ENCODE measurements at regions not wholly inside any gene's neighbourhood (a gene's known extent, or its start where the extent isn't known, plus 50 kb on each side); places are given as distances from the start of the nearest gene placed in this dataset.

DNA sequence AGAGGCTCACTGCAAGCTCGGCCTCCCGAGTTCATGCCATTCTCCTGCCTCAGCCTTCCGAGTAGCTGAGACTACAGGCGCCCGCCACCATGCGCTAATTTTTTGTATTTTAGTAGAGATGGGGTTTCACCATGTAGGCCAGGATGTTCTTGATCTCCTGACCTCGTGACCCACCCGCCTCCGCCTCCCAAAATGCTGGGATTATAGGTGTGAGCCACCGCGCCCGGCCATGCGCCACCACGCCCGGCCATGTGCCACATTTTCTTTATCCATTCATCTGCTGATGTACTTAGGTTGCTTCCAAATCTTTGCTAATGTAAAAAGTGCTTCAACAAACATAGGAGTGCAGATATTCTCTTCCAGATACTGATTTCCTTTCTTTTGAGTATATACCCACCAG, 408.6 kb downstream of the CAAP1 start:
- no peak overlapping the region for H3K27ac ChIP-seq
- H4K20me1 ChIP-seq (ENCODE audit: insufficient read depth): no peaks in the 10 kb centered on the region
- no peaks in the 10 kb centered on the region for H3K79me2 ChIP-seq (ENCODE audit: insufficient read depth, low read depth)
- no peak overlapping the region for H3K4me2 ChIP-seq
- no peaks in the 10 kb centered on the region for H3K27me3 ChIP-seq (ENCODE audit: insufficient read depth, low read depth)
- no peak overlapping the region for H3K9ac ChIP-seq
- H2AFZ ChIP-seq (ENCODE audit: low read depth): no peak overlapping the region
- H3K4me3 ChIP-seq (IDR thresholded peaks at IDR 0.05; ENCODE audit: insufficient read depth, low read depth, low read length): no peak overlapping the region
- no peaks in the 10 kb centered on the region for H3K4me1 ChIP-seq (ENCODE audit: low read depth, poor library complexity, severe bottlenecking)
- H3K36me3 ChIP-seq (ENCODE audit: insufficient read depth): no peaks in the 10 kb centered on the region
- TF ChIP-seq, protein P1, sequence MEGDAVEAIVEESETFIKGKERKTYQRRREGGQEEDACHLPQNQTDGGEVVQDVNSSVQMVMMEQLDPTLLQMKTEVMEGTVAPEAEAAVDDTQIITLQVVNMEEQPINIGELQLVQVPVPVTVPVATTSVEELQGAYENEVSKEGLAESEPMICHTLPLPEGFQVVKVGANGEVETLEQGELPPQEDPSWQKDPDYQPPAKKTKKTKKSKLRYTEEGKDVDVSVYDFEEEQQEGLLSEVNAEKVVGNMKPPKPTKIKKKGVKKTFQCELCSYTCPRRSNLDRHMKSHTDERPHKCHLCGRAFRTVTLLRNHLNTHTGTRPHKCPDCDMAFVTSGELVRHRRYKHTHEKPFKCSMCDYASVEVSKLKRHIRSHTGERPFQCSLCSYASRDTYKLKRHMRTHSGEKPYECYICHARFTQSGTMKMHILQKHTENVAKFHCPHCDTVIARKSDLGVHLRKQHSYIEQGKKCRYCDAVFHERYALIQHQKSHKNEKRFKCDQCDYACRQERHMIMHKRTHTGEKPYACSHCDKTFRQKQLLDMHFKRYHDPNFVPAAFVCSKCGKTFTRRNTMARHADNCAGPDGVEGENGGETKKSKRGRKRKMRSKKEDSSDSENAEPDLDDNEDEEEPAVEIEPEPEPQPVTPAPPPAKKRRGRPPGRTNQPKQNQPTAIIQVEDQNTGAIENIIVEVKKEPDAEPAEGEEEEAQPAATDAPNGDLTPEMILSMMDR (conservative IDR thresholded peaks at IDR 0.05; ENCODE audit: low read depth, low read length): no peak

DNA sequence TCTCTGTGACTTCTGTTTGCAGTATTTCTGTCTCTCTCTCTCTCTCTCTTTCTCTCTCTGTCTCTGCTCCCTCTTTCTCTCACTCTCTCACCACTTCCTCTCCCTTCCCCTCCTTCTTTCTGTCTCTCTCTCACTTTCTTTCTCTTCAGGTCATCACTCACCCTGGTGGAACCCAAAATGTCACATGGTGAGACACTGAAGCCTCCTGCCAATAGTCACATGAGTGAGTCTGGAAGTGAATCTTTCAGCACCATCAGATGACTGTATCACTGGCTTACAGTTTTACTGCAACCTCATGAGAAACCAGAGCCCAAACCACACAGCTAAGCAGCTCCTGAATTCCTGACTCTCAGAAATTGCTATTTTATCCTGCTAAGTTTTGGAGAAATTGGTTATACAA, 414.6 kb downstream of the CAAP1 start:
- H3K4me1 ChIP-seq (ENCODE audit: low read depth, poor library complexity, severe bottlenecking): no peaks in the 10 kb centered on the region
- H3K36me3 ChIP-seq (ENCODE audit: insufficient read depth): no peaks in the 10 kb centered on the region
- H3K4me2 ChIP-seq: no peak overlapping the region
- H4K20me1 ChIP-seq (ENCODE audit: insufficient read depth): no peaks in the 10 kb centered on the region
- no peak overlapping the region for H2AFZ ChIP-seq (ENCODE audit: low read depth)
- no peak overlapping the region for H3K27ac ChIP-seq
- H3K4me3 ChIP-seq (IDR thresholded peaks at IDR 0.05; ENCODE audit: insufficient read depth, low read depth, low read length): no peak overlapping the region
- no peaks in the 10 kb centered on the region for H3K27me3 ChIP-seq (ENCODE audit: insufficient read depth, low read depth)
- TF ChIP-seq, protein P1 (conservative IDR thresholded peaks at IDR 0.05; ENCODE audit: low read depth, low read length): no peak
- no peaks in the 10 kb centered on the region for H3K79me2 ChIP-seq (ENCODE audit: insufficient read depth, low read depth)
- H3K9ac ChIP-seq: no peak overlapping the region

DNA sequence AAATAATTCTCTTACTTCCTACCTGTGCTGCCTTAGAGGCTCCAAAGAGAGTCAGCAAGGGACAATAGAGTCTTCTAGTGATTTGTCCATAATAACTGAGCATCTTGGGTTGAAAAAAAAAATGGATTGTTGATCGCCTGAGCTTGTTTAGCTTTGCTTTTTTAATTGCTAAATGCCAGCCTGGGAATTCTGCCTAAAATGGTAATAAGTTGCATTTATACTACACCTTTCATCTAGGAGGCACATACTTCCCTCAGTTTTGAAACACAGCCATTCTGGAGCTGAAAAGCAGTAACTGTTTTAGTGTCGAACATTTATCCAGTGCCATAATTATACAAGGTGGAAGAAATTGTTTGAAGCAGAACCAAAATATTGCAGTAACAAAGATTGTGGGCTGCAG, 421.3 kb downstream of the CAAP1 start:
- TF ChIP-seq, protein P1 (conservative IDR thresholded peaks at IDR 0.05; ENCODE audit: low read depth, low read length): no peak
- Histone ChIP-seq H3K4me1 (ENCODE audit: low read depth, poor library complexity, severe bottlenecking) (no peaks in the 10 kb centered on the region), H3K4me3 (IDR thresholded peaks at IDR 0.05; ENCODE audit: insufficient read depth, low read depth, low read length) (no peak overlapping the region), H3K27me3 (ENCODE audit: insufficient read depth, low read depth) (no peaks in the 10 kb centered on the region), H3K9ac (no peak overlapping the region), H2AFZ (ENCODE audit: low read depth) (no peak overlapping the region), H4K20me1 (ENCODE audit: insufficient read depth) (no peaks in the 10 kb centered on the region), H3K79me2 (ENCODE audit: insufficient read depth, low read depth) (no peaks in the 10 kb centered on the region), H3K36me3 (ENCODE audit: insufficient read depth) (no peaks in the 10 kb centered on the region), H3K4me2 (no peak overlapping the region), H3K27ac (no peak overlapping the region)

DNA sequence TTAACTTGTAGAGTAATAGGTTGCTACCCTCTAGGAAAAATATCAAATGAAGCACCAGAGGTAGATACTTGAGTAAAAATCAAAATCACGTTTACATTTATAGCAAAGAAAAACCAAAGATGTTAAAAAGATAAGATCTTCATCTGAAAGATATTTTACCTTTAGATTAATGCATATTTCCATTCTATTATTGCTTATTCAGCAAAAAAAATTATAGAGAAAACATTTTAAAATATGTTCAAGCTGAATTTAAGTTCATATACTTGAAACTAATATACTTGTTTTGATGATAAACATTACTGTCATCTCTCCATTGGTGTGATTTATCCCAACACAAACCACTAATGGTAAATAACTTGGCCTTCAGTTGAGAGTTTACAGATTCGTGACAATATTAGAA, 422.3 kb downstream of the CAAP1 start:
- H3K27ac ChIP-seq: no peak overlapping the region
- H4K20me1 ChIP-seq (ENCODE audit: insufficient read depth): no peaks in the 10 kb centered on the region
- H3K9ac ChIP-seq: no peak overlapping the region
- H3K79me2 ChIP-seq (ENCODE audit: insufficient read depth, low read depth): no peaks in the 10 kb centered on the region
- H3K4me1 ChIP-seq (ENCODE audit: low read depth, poor library complexity, severe bottlenecking): no peaks in the 10 kb centered on the region
- H3K36me3 ChIP-seq (ENCODE audit: insufficient read depth): no peaks in the 10 kb centered on the region
- H3K27me3 ChIP-seq (ENCODE audit: insufficient read depth, low read depth): no peaks in the 10 kb centered on the region
- no peak overlapping the region for H2AFZ ChIP-seq (ENCODE audit: low read depth)
- no peak overlapping the region for H3K4me2 ChIP-seq
- no peak overlapping the region for H3K4me3 ChIP-seq (IDR thresholded peaks at IDR 0.05; ENCODE audit: insufficient read depth, low read depth, low read length)
- TF ChIP-seq, protein P1 (conservative IDR thresholded peaks at IDR 0.05; ENCODE audit: low read depth, low read length): no peak

DNA sequence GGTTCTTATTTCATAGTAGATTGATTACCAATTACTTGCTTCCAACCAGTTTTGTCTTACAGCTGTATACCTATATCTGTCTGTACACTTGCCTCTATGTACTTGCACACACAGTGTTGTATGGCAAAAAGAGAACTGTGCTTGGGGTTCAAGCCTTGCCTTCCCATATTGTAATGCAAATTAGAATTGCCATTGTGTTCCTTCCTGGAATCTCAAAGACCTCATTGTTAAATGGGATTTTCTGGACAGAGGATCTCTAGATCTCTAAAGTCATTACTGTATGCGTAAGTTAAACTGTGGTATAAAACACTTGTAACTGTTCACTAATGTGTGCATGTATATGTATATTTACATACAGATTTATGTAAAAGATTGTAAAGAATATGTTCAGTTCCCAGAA, 428.8 kb downstream of the CAAP1 start:
- Histone ChIP-seq H4K20me1 (ENCODE audit: insufficient read depth) (no peaks in the 10 kb centered on the region), H3K4me3 (IDR thresholded peaks at IDR 0.05; ENCODE audit: insufficient read depth, low read depth, low read length) (no peak overlapping the region), H3K9ac (no peak overlapping the region), H3K36me3 (ENCODE audit: insufficient read depth) (no peaks in the 10 kb centered on the region), H3K79me2 (ENCODE audit: insufficient read depth, low read depth) (no peaks in the 10 kb centered on the region), H3K4me1 (ENCODE audit: low read depth, poor library complexity, severe bottlenecking) (no peaks in the 10 kb centered on the region), H3K27ac (no peak overlapping the region), H3K4me2 (no peak overlapping the region), H2AFZ (ENCODE audit: low read depth) (no peak overlapping the region), H3K27me3 (ENCODE audit: insufficient read depth, low read depth) (no peaks in the 10 kb centered on the region)
- TF ChIP-seq, protein P1 (conservative IDR thresholded peaks at IDR 0.05; ENCODE audit: low read depth, low read length): no peak

Measured in KMS-11 (cell line).